ENCODE measurements at regions not wholly inside any gene's neighbourhood (a gene's known extent, or its start where the extent isn't known, plus 50 kb on each side); places are given as distances from the start of the nearest gene placed in this dataset.

DNA sequence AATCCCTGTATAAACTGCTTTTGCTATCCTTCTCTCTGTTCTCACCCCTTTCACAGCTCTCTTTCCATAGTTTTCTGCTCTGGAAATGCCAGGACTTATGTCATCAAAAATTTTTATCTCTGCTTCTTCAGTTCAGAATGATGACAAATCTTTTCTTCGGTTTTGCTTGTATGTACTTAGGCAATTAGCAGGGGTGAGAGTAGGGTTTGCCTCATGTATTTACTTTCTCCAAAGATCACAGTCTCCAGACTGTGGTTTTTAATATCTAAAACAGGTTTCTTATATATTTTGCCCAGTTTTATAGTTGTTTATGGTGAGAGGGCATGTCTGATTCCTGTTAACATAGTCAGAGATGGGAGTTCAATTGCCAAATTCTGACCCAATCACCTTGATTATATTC is 235.4 kb upstream of the LYPLAL1 start:
- Histone ChIP-seq H3K27ac (no peak overlapping the region), H3K4me3 (ENCODE audit: low read depth, low read length) (no peak overlapping the region), H3K27me3 (ENCODE audit: insufficient read depth, low read depth, severe bottlenecking) (no peaks in the 10 kb centered on the region), H3K9me3 (ENCODE audit: severe bottlenecking) (no peaks in the 10 kb centered on the region), H3K36me3 (no peaks in the 10 kb centered on the region)
- no peak for DNase-seq
- TF ChIP-seq, protein P1, sequence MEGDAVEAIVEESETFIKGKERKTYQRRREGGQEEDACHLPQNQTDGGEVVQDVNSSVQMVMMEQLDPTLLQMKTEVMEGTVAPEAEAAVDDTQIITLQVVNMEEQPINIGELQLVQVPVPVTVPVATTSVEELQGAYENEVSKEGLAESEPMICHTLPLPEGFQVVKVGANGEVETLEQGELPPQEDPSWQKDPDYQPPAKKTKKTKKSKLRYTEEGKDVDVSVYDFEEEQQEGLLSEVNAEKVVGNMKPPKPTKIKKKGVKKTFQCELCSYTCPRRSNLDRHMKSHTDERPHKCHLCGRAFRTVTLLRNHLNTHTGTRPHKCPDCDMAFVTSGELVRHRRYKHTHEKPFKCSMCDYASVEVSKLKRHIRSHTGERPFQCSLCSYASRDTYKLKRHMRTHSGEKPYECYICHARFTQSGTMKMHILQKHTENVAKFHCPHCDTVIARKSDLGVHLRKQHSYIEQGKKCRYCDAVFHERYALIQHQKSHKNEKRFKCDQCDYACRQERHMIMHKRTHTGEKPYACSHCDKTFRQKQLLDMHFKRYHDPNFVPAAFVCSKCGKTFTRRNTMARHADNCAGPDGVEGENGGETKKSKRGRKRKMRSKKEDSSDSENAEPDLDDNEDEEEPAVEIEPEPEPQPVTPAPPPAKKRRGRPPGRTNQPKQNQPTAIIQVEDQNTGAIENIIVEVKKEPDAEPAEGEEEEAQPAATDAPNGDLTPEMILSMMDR (IDR thresholded peaks at IDR 0.05; ENCODE audit: low read depth, low read length): no peak

DNA sequence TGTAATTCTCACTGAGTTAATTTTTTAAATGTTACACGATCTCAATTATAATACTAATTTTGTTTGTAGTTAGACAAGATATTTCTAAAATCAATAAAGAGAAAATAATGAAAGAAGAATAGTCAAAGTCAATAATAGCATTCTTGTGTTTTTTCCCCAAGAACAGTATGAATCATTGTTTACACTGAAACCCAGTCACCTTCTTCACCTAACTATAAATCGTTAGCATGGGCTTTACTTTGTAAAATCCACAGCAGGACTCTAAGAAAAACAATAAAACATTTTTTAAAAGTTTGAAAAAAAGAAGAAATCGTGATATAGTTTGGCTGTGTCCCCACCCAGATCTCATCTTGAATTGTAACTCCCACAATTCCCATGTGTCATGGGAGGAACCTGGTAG is 234.6 kb upstream of the LYPLAL1 start:
- DNase-seq: no peak
- no peaks in the 10 kb centered on the region for H3K36me3 ChIP-seq
- no peaks in the 10 kb centered on the region for H3K27me3 ChIP-seq (ENCODE audit: insufficient read depth, low read depth, severe bottlenecking)
- no peak overlapping the region for H3K4me3 ChIP-seq (ENCODE audit: low read depth, low read length)
- no peaks in the 10 kb centered on the region for H3K9me3 ChIP-seq (ENCODE audit: severe bottlenecking)
- TF ChIP-seq, protein P1 (IDR thresholded peaks at IDR 0.05; ENCODE audit: low read depth, low read length): no peak
- no peak overlapping the region for H3K27ac ChIP-seq

DNA sequence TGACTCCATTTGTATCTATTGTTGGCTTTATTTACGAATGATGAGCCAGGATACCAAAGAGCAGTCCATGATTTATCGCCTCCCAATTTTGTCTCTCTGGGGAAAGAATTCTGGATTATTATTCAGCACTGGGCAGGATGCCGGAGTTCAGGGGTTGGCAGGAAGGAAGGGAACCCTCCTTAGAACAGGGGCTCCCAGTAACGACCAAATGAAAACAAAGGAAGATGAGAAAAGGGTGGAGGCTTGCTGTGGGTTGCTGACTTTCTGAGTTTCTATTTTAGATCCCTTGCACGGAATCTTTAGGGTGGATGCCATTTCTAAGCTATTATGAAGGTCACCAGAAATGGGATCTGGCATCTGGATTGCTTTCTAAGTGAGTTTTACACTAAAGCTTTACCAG is 231.2 kb upstream of the LYPLAL1 start:
- Histone ChIP-seq H3K27me3 (ENCODE audit: insufficient read depth, low read depth, severe bottlenecking) (no peaks in the 10 kb centered on the region), H3K36me3 (no peaks in the 10 kb centered on the region), H3K9me3 (ENCODE audit: severe bottlenecking) (no peaks in the 10 kb centered on the region), H3K4me3 (ENCODE audit: low read depth, low read length) (no peak overlapping the region), H3K27ac (no peak overlapping the region)
- DNase-seq: no peak
- TF ChIP-seq, protein P1 (IDR thresholded peaks at IDR 0.05; ENCODE audit: low read depth, low read length): no peak

DNA sequence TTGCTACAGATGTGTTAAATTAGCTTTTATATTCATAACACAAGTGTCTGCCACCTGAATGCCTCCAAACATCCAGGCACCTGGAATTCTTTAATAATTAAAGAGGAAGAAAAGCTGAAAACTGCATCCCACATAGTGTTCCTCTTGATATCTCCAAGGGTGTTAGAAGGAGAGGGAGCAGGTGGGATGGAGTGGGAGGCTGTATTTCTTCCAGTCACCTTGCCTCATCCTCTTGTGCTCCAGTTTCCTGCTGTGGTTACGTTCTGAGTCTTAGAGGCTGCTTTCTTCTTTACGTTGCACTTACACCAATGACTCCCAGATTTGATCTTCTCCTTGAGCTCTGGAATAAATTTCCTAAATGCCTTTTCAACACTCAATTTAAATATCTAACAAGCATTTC is 230.3 kb upstream of the LYPLAL1 start:
- Histone ChIP-seq H3K27ac (no peak overlapping the region), H3K27me3 (ENCODE audit: insufficient read depth, low read depth, severe bottlenecking) (no peaks in the 10 kb centered on the region), H3K36me3 (no peaks in the 10 kb centered on the region), H3K9me3 (ENCODE audit: severe bottlenecking) (no peaks in the 10 kb centered on the region), H3K4me3 (ENCODE audit: low read depth, low read length) (no peak overlapping the region)
- TF ChIP-seq, protein P1 (IDR thresholded peaks at IDR 0.05; ENCODE audit: low read depth, low read length): no peak
- DNase-seq: no peak

DNA sequence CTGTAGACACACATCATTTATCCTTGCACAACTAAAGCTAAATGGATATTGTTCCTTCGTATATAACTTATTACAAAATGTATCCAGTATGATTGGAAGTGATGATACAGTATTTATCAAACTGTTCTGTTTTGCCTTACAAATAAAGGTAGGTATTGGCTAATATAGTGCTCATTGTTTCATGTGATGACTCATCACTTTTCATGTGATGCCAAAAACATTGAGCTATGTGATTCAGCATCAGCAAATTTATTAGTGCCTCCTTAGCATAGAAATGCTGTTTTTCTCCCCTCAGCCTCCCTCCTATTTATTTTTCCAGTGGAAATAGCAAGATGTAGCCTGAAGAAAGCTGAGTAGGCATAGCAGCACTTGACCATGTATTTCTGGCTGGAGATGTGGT is 228.6 kb upstream of the LYPLAL1 start:
- no peak overlapping the region for H3K27ac ChIP-seq
- TF ChIP-seq, protein P1 (IDR thresholded peaks at IDR 0.05; ENCODE audit: low read depth, low read length): no peak
- DNase-seq: no peak

DNA sequence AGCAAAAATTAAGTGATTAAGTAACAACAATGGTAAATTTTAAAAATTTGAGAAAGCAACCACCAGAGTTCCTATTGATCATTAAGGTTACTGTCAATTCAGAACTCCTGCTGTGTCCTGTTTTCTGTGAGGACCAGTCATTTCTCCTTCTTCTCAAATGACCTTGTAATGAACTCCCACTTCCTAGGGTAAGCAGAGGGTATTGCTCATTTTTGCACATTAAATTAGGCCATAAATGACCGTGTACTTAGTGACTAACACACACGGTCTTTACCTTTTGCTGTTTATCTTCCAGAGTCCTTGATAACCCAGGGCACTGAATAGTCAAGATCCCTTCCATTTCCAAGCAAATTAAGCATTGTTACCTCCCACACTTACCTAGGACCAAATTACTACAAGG is 227.5 kb upstream of the LYPLAL1 start:
- no peak for DNase-seq

More for the DNA sequence above, 228.6 kb upstream of the LYPLAL1 start:
- no peaks in the 10 kb centered on the region for H3K27me3 ChIP-seq (ENCODE audit: insufficient read depth, low read depth, severe bottlenecking)
- H3K9me3 ChIP-seq (ENCODE audit: severe bottlenecking): no peaks in the 10 kb centered on the region
- H3K4me3 ChIP-seq (ENCODE audit: low read depth, low read length): no peak overlapping the region
- no peaks in the 10 kb centered on the region for H3K36me3 ChIP-seq

More for the DNA sequence above, 227.5 kb upstream of the LYPLAL1 start:
- no peaks in the 10 kb centered on the region for H3K9me3 ChIP-seq (ENCODE audit: severe bottlenecking)
- H3K27ac ChIP-seq: no peak overlapping the region
- no peaks in the 10 kb centered on the region for H3K36me3 ChIP-seq
- no peaks in the 10 kb centered on the region for H3K27me3 ChIP-seq (ENCODE audit: insufficient read depth, low read depth, severe bottlenecking)
- H3K4me3 ChIP-seq (ENCODE audit: low read depth, low read length): no peak overlapping the region
- TF ChIP-seq, protein P1 (IDR thresholded peaks at IDR 0.05; ENCODE audit: low read depth, low read length): no peak
